ENCODE measurements at regions not wholly inside any gene's neighbourhood (a gene's known extent, or its start where the extent isn't known, plus 50 kb on each side); places are given as distances from the start of the nearest gene placed in this dataset.

DNA sequence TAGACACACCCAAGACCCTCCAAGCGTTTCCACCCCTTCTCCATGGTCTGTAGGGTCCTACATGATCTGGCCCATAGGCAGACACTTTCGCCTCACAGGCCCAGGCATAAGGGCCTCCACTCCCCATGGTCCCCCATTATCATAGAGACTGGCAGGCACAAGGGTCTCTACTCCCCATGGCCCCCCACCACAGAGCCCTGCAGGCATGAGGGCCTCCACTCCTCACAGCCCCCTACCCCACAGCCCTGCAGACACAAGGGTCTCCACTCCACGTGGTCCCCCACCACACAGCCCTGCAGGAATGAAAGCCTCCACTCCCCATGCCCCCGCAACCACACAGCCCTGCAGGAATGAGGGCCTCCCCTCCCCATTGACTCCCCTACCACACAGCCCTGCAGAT is 159.7 kb upstream of the AGAP1 start:
- TF ChIP-seq, protein P1, sequence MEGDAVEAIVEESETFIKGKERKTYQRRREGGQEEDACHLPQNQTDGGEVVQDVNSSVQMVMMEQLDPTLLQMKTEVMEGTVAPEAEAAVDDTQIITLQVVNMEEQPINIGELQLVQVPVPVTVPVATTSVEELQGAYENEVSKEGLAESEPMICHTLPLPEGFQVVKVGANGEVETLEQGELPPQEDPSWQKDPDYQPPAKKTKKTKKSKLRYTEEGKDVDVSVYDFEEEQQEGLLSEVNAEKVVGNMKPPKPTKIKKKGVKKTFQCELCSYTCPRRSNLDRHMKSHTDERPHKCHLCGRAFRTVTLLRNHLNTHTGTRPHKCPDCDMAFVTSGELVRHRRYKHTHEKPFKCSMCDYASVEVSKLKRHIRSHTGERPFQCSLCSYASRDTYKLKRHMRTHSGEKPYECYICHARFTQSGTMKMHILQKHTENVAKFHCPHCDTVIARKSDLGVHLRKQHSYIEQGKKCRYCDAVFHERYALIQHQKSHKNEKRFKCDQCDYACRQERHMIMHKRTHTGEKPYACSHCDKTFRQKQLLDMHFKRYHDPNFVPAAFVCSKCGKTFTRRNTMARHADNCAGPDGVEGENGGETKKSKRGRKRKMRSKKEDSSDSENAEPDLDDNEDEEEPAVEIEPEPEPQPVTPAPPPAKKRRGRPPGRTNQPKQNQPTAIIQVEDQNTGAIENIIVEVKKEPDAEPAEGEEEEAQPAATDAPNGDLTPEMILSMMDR (IDR thresholded peaks at IDR 0.05), result no peak
- TF ChIP-seq POLR2A (IDR thresholded peaks at IDR 0.05) (no peak), EP300 (IDR thresholded peaks at IDR 0.05; ENCODE audit: low read depth) (no peak)
